IPS DF 4.7 (cell line): ENCODE measurements at regions not wholly inside any gene's neighbourhood (a gene's known extent, or its start where the extent isn't known, plus 50 kb on each side); places are given as distances from the start of the nearest gene placed in this dataset.

Experiments
- DNase-seq: peaks from one replicate; pipeline ENCODE4 v3.0.0-alpha.2; 2013; ENCODE audit warnings: low spot score; ENCODE audit errors: extremely low read depth

- no peak for DNase-seq
Measured at GRCh38 chr2:42922790-42923579, 130.6 kb upstream of the HAAO start.

- no peak for DNase-seq
Measured at GRCh38 chr2:42922293-42922692, 129.9 kb upstream of the HAAO start.

GRCh38 chr2:42921721-42922120 is 129.3 kb upstream of the HAAO start:
- DNase-seq = no peak

- no peak for DNase-seq
Measured at GRCh38 chr2:42921147-42921520, 128.8 kb upstream of the HAAO start.

GRCh38 chr2:42920446-42921146 is 128.2 kb upstream of the HAAO start:
- DNase-seq = no peak

GRCh38 chr2:42918671-42919318 is 126.4 kb upstream of the HAAO start:
- DNase-seq = no peak

- DNase-seq = no peak
Measured at GRCh38 chr2:42918041-42918440, 125.7 kb upstream of the HAAO start.

GRCh38 chr2:42917425-42917927 is 125.1 kb upstream of the HAAO start:
- no peak for DNase-seq

GRCh38 chr2:42916324-42916723 is 123.9 kb upstream of the HAAO start:
- no peak for DNase-seq

GRCh38 chr2:42914860-42915259 is 122.5 kb upstream of the HAAO start:
- no peak for DNase-seq

- no peak for DNase-seq
Measured at GRCh38 chr2:42914314-42914713, 121.9 kb upstream of the HAAO start.

- DNase-seq = no peak
Measured at GRCh38 chr2:42913280-42913878, 121.0 kb upstream of the HAAO start.

GRCh38 chr2:42910645-42911405 is 118.4 kb upstream of the HAAO start:
- no peak for DNase-seq

- no peak for DNase-seq
Measured at GRCh38 chr2:42909966-42910365, 117.6 kb upstream of the HAAO start.

- DNase-seq = no peak
Measured at GRCh38 chr2:42908518-42909200, 116.3 kb upstream of the HAAO start.

GRCh38 chr2:42907835-42908234 is 115.5 kb upstream of the HAAO start:
- DNase-seq = no peak

- DNase-seq = no peak
Measured at GRCh38 chr2:42906557-42907411, 114.4 kb upstream of the HAAO start.

GRCh38 chr2:42906111-42906556 is 113.8 kb upstream of the HAAO start:
- no peak for DNase-seq

GRCh38 chr2:42905341-42906110 is 113.1 kb upstream of the HAAO start:
- DNase-seq = no peak
